AG09319 (cell line): ENCODE measurements at regions not wholly inside any gene's neighbourhood (a gene's known extent, or its start where the extent isn't known, plus 50 kb on each side); places are given as distances from the start of the nearest gene placed in this dataset.

ENCODE experiments used
- DNase-seq: peaks from one replicate; pipeline ENCODE4 v3.0.0-alpha.2; 2010; ENCODE audit warnings: low read depth; ENCODE audit errors: extremely low read depth
- TF ChIP-seq, protein P1 (sequence below): IDR thresholded peaks from 2 replicates; pipeline ENCODE4 v1.5.1; 2011; ENCODE audit warnings: low read depth, mild to moderate bottlenecking, inconsistent platforms, low read length, moderate library complexity

DNA sequence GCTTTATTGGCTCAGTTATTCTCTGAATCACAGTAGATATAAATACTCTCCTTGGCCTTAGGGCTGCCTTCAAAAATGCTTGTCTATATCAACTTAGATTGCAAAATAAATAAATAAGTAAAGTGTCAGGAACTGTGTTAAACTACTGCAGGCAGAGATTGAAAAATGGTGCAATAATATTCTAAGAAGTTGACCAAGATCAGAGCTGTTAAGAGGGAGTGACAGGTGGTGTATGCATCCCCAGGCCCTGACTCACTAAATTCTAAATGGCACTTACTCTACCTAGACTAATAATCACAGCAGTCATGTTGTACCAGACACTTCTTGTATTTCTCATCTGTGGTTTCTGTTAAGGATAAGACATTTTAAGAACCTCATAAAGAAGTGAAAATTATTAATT lies 235.1 kb upstream of the SPOCK3 start:
- DNase-seq = no peak

DNA sequence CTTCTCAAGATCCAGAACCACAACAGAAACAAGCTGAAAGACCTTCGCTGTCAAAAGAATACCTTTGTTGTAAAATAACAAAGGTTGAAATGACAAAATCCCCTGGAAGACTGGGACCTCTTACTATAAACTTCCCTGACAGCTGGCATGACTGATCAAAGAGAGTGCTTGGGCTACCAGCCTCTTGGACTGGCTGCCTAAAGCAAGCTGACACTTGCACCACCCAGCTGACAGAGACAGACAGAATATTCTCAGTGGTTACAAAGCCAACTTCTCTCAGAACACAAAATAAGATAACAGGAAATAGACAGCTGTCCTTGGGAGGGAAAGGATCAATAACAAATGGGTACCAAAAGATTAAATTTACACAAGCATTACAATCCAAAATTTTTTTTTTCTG lies 241.7 kb upstream of the SPOCK3 start:
- no peak for DNase-seq
- TF ChIP-seq, protein P1, sequence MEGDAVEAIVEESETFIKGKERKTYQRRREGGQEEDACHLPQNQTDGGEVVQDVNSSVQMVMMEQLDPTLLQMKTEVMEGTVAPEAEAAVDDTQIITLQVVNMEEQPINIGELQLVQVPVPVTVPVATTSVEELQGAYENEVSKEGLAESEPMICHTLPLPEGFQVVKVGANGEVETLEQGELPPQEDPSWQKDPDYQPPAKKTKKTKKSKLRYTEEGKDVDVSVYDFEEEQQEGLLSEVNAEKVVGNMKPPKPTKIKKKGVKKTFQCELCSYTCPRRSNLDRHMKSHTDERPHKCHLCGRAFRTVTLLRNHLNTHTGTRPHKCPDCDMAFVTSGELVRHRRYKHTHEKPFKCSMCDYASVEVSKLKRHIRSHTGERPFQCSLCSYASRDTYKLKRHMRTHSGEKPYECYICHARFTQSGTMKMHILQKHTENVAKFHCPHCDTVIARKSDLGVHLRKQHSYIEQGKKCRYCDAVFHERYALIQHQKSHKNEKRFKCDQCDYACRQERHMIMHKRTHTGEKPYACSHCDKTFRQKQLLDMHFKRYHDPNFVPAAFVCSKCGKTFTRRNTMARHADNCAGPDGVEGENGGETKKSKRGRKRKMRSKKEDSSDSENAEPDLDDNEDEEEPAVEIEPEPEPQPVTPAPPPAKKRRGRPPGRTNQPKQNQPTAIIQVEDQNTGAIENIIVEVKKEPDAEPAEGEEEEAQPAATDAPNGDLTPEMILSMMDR = no peak

More for the DNA sequence above, 235.1 kb upstream of the SPOCK3 start:
- TF ChIP-seq, protein P1 = no peak

DNA sequence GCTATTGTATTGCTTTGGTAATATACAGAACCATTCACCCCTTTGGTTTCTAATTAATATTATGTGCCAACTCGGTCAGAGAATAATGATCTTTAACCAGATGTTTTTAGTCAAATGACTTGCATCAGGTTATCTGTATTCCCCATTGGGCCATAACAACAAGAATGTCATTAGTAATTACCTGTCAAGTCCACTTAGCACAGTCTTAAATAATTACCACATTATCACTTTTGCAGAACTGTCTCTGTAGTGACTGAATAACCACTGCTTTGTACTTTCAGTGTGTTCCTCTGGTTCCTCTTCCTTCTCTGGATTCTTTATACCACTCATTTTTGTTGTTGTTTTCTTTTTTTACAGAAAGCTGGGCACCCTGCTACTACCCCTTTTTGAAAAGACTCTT lies 257.7 kb upstream of the SPOCK3 start:
- DNase-seq = no peak
- TF ChIP-seq, protein P1 = no peak

DNA sequence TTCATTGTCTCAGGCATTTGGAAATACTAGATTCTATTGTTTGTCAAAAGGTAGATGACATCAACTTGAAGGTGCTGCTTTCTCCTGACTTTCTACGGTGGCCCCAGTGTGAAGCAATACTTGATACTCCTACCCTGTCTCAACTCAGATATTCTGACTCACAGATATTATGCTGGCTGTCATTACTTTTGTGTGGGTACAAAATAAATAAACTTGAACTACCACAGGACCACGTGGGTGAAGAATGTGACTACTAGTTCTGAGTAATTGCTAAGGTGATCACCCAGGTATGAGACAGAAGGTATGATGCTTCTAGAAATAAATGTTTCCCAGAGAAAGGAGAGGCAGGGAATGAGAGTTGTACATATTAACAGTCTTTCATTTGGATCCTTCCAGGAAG lies 275.3 kb upstream of the SPOCK3 start:
- TF ChIP-seq, protein P1 = no peak
- DNase-seq = no peak

DNA sequence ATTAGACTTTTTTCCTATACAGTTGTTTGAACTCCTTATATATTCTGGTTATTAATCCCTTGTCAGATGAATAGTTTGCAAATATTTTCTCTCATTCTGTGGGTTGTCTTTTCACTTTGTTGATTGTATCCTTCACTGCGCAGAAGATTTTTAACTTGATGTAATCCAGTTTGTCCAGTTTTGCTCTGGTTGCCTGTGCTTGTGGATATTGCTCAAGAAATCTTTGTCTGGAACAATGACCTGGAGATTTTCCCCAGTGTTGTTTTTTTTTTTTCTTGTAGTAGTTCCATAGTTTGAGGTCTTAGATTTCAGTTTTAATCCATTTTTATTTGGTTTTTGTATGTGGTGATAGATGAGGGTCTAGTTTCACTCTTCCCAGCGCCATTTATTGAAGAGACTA lies 289.8 kb upstream of the SPOCK3 start:
- TF ChIP-seq, protein P1 = no peak
- no peak for DNase-seq

DNA sequence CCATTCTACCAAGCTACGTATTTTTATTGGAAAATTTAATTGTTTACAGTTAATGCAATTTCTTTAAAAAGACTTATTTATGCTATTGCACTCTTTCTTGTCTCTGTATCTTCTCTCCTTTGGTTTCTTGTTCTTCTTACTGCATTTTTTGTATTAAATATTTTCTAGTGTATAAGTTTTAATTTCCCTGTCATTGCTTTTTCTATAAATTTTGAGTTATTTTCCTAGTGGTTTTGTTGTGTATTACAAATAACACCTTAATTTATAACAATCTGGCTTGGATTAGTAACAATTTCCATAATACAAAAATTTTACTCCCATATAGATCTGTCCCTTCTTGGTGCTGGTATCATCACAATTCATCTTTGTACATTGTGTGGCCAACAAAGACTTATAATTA lies 303.5 kb upstream of the SPOCK3 start:
- TF ChIP-seq, protein P1 = no peak
- DNase-seq = no peak

DNA sequence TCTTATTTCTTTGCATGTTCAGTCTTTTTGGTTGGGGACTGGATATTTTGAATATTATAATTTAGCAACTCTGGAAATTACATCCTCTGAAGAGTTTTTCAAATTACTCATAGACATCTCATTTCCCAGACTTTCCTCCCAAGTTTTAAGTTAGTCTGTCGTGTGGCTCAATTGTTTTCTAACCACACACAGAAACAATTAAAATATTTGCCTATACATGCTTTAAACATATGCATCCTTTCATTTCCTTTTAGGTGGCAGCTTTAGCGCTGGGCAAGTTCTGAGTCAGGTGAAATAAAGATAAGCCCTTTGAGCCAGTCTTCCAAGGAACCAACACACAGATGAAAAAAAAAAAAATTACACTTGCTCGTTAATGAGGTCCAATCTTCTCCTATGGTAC lies 307.0 kb upstream of the SPOCK3 start:
- TF ChIP-seq, protein P1 = no peak
- no peak for DNase-seq
